GM21381 (cell line): ENCODE measurements at regions not wholly inside any gene's neighbourhood (a gene's known extent, or its start where the extent isn't known, plus 50 kb on each side); places are given as distances from the start of the nearest gene placed in this dataset.
"Not testable (repeated sequence)": the region's sequence is repeated elsewhere in the genome, so short reads cannot be mapped to it uniquely, and the experiment has no call there.

ENCODE experiments used
- ATAC-seq: cut with Tn5 transposase; IDR thresholded peaks from one replicate; pipeline ENCODE4 v1.9.1; 2021; ENCODE audit warnings: mild to moderate bottlenecking, moderate library complexity; ENCODE audit not compliant: unreplicated experiment

- no peak for ATAC-seq
Observed at GRCh38 chr12:105423237-105423636, 92.7 kb downstream of the C12orf75 start.

- ATAC-seq, result no peak
Observed at GRCh38 chr12:105423921-105424320, 93.4 kb downstream of the C12orf75 start.

- no peak for ATAC-seq
Observed at GRCh38 chr12:105425254-105426174, 95.0 kb downstream of the C12orf75 start.

GRCh38 chr12:105426766-105427165 is 96.3 kb downstream of the C12orf75 start:
- no peak for ATAC-seq

GRCh38 chr12:105427883-105428282 is 97.4 kb downstream of the C12orf75 start:
- ATAC-seq, result no peak

GRCh38 chr12:105428793-105429395 is 98.4 kb downstream of the C12orf75 start:
- no peak for ATAC-seq

GRCh38 chr12:105429511-105429910 is 99.0 kb downstream of the C12orf75 start:
- ATAC-seq, result no peak

- ATAC-seq, result no peak
Observed at GRCh38 chr12:105431537-105432100, 101.1 kb downstream of the C12orf75 start.

- ATAC-seq, result no peak
Observed at GRCh38 chr12:105433804-105434203, 103.3 kb downstream of the C12orf75 start.

- ATAC-seq, result no peak
Observed at GRCh38 chr12:105436636-105437035, 106.1 kb downstream of the C12orf75 start.

GRCh38 chr12:105440037-105440664 is 109.7 kb downstream of the C12orf75 start:
- no peak for ATAC-seq

GRCh38 chr12:105443802-105444652 is 113.5 kb downstream of the C12orf75 start:
- no peak for ATAC-seq

GRCh38 chr12:105444653-105445102 is 114.2 kb downstream of the C12orf75 start:
- no peak for ATAC-seq

- ATAC-seq, result no peak
Observed at GRCh38 chr12:105445249-105445648, 114.8 kb downstream of the C12orf75 start.

- ATAC-seq, result no peak
Observed at GRCh38 chr12:105445649-105446048, 115.2 kb downstream of the C12orf75 start.

- not testable (repeated sequence) for ATAC-seq
Observed at GRCh38 chr12:105446460-105446859, 116.0 kb downstream of the C12orf75 start.

GRCh38 chr12:105449431-105449830 is 118.9 kb downstream of the C12orf75 start:
- no peak for ATAC-seq

GRCh38 chr12:105451211-105451610 is 120.7 kb downstream of the C12orf75 start:
- ATAC-seq, result no peak

GRCh38 chr12:105451798-105452197 is 121.3 kb downstream of the C12orf75 start:
- no peak for ATAC-seq

GRCh38 chr12:105453316-105453715 is 122.8 kb downstream of the C12orf75 start:
- no peak for ATAC-seq
